Activated T-cell treated with anti-CD3 and anti-CD28 coated beads, Interleukin-2, amount 50 U/mL, for 48 hours (primary cell): ENCODE measurements at regions not wholly inside any gene's neighbourhood (a gene's known extent, or its start where the extent isn't known, plus 50 kb on each side); places are given as distances from the start of the nearest gene placed in this dataset.
"Not testable (repeated sequence)": the region's sequence is repeated elsewhere in the genome, so short reads cannot be mapped to it uniquely, and the experiment has no call there.

Source experiments
- DNase-seq, 2 experiments: peaks; one replicate each; pipeline ENCODE4 v3.0.0-alpha.2; 2020

- no peak for DNase-seq
Observed at GRCh38 chr14:44453433-44454171, 53.5 kb downstream of the FSCB start.

GRCh38 chr14:44450232-44450631 lies 56.9 kb downstream of the FSCB start:
- not testable (repeated sequence) for DNase-seq

GRCh38 chr14:44449680-44450079 lies 57.4 kb downstream of the FSCB start:
- DNase-seq, result no peak

- no peak for DNase-seq
Observed at GRCh38 chr14:44448951-44449358, 58.1 kb downstream of the FSCB start.

GRCh38 chr14:44446965-44447364 lies 60.1 kb downstream of the FSCB start:
- no peak for DNase-seq

DNA sequence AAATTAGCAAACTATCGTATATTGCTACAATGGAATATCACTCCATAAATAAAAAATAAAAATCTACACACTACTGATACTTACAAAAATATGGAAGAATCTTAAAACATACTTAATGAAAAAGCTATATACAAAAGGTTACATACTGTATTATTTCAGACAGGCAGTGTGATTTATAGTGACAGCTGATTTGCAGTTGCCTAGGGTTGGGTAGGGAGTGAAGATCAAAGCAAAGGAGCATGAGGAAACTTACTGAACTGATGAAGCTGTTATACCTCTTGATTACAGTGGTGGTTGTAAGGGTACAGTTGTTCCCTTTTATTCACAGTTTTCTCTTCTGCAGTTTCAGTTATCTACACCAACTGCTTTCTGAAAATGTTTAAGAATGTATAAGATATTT lies 62.6 kb downstream of the FSCB start:
- DNase-seq, result no peak

GRCh38 chr14:44438936-44439335 lies 68.1 kb downstream of the FSCB start:
- DNase-seq, result no peak

DNA sequence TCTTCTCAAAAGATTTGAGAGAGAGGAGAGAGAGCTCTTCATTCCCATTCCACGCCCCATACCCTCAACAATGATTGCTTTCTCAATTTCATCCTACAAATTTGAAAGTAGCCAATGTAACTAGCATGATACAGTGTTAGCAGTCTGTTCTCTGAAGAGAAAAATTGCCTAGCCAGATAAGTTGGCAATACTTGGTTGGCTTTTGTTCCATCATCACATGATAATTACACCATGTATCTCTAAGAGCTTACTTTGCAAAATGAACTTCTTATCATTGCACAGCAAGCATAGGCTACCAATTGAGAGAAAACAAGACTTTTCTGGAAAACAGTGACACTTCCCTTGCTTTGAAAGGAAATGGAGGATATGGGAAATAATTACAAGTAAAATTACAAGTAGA lies 68.9 kb downstream of the FSCB start:
- DNase-seq, result no peak

DNA sequence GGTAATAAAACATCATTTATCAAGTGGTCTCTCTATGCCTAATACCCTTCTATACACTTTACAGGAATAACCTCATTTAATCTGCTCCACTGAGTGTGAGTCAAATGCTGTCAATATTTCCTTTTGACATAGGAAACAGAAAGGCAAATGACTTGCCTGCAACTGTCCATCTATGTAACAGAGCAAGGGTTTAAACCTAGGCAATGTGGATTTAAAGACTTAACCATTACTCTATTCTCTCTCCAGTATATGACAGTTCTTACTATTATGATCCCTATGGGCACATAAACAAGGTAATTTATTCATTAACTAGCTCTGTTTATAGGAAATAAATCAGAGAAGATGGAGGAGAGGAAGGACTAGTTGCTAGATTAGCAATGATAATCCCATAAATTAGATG lies 70.6 kb downstream of the FSCB start:
- no peak for DNase-seq

DNA sequence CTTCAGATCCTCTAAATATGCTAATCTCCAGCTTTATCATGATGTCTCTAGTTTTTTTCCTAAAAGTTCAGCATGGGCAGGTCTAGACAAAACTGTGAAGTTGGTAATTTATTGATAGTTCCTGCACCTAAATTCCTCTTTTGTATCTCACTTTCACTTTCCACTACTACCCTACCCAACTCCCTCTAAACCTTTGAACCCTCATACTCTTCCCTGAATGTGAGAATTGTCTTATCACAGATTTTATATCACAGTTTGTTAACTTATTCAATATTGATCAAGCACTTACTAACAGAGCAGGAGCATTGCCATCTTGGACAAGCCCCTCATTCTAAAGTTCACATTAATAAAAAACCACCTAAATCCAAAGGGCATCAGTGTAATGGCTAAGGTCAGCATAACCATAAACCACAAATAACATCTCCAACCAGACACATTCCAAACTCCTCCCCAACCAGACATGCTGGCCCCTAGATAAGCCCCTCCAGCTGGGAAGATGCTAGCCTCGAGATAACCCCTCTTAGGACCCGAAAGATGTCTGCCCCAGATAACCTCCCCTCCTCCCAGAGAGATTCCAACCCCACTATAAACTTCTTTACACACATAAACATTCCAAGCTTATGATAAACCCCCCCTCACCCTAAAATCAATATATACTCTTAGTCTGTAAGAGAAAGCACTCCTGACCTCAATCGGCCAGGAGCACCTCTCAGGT lies 78.7 kb downstream of the FSCB start:
- no peak for DNase-seq

GRCh38 chr14:44422699-44423098 lies 84.4 kb downstream of the FSCB start:
- no peak for DNase-seq

- no peak for DNase-seq
Observed at GRCh38 chr14:44420226-44420625, 86.9 kb downstream of the FSCB start.

DNA sequence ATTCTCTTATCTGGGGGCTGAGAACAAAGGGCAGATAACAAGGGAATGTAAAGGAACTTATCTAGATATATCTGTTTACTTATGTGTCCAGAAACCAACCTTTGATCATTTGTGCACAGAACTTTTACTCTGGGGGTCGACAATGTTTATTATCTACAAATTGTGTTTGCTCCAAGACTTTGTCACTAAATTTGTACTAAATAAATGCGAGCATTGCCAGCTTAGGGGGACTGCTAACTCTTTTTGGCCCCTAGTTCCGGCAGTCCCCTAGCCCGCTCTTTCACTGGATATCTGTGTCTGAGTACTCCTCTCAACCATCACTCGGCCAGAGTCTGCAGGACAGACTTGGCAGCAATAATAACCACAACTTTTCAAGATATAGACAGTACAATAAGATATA lies 88.2 kb downstream of the FSCB start:
- DNase-seq, result no peak

GRCh38 chr14:44417809-44418208 lies 89.3 kb downstream of the FSCB start:
- no peak for DNase-seq

GRCh38 chr14:44414646-44415045 lies 92.4 kb downstream of the FSCB start:
- no peak for DNase-seq

GRCh38 chr14:44412858-44413569 lies 94.1 kb downstream of the FSCB start:
- no peak for DNase-seq

- DNase-seq, result no peak
Observed at GRCh38 chr14:44405011-44405486, 102.0 kb downstream of the FSCB start.

- no peak for DNase-seq
Observed at GRCh38 chr14:44404599-44404998, 102.5 kb downstream of the FSCB start.

GRCh38 chr14:44404036-44404435 lies 103.0 kb downstream of the FSCB start:
- DNase-seq, result no peak

GRCh38 chr14:44403193-44403592 lies 103.9 kb downstream of the FSCB start:
- DNase-seq, result no peak

- DNase-seq, result no peak
Observed at GRCh38 chr14:44396226-44396625, 110.9 kb downstream of the FSCB start.

DNA sequence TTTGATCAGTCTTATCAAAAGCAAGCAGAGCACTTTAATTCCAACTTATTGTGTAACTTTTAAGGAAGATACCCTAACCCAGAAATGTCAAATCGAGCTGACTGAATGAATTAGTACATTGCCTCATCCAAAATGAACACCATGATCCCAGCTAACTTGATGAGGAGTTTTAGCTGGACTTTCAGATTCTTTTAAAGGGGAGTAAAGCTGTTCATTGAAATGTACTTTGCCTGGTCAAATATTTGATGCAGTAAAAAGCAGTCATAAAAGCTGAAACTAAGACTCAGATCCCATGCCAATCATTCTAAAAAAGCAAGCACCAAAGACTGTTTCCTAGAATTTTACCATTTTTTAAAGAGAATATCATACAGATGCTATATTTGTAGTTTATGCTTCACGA lies 114.1 kb downstream of the FSCB start:
- DNase-seq, result no peak

GRCh38 chr14:44388306-44388705 lies 118.8 kb downstream of the FSCB start:
- DNase-seq, result no peak

DNA sequence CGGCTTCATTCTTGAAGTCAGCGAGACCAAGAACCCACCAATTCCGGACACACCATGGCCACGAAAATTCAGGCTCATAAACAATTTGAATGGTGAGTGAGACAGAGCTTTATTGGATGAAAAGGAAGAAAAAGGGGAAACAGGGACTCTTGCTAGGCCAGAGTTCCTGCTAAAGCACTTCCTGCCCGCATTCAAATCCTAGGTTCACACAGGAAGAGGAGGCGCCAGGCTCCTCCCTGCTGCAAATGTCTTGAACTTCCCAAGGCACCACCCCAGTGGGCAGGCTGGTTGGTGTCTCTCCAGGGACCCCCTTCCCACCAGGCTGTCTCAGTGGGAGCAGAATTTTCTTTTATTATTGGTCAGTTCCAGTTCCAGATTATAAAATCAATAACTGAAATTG lies 121.2 kb downstream of the FSCB start:
- DNase-seq, result no peak
